ENCODE measurements at regions not wholly inside any gene's neighbourhood (a gene's known extent, or its start where the extent isn't known, plus 50 kb on each side); places are given as distances from the start of the nearest gene placed in this dataset.

GRCh38 chr15:95498961-95499360, 831.5 kb upstream of the NR2F2 start:
- TF ChIP-seq YY1 (IDR thresholded peaks at IDR 0.05; ENCODE audit: insufficient read depth, insufficient read length) (no peak), ZNF274 (IDR thresholded peaks at IDR 0.05; ENCODE audit: low read depth, low read length) (no peak)
